Nephron (organoid): ENCODE measurements at regions not wholly inside any gene's neighbourhood (a gene's known extent, or its start where the extent isn't known, plus 50 kb on each side); places are given as distances from the start of the nearest gene placed in this dataset.
A peak's percentile ranks its signal among the peaks of the same experiment; 100 is the strongest.
"Not testable (repeated sequence)": the region's sequence is repeated elsewhere in the genome, so short reads cannot be mapped to it uniquely, and the experiment has no call there.

Source experiments
- H3K27ac Mint-ChIP-seq, 3 experiments: 2 replicates each; pipeline ENCODE4 v1.8.0; 2020; ENCODE audit warnings: mixed read lengths in 3 of 3, mild to moderate bottlenecking in 2 of 3, moderate library complexity in 1 of 3
- H3K27me3 Mint-ChIP-seq: 2 replicates; pipeline ENCODE4 v1.8.0; 2021; ENCODE audit warnings: low read depth, mild to moderate bottlenecking, moderate library complexity, mixed read lengths
- H3K36me3 Mint-ChIP-seq: 2 replicates; pipeline ENCODE4 v1.8.0; 2020; ENCODE audit warnings: low read depth, mixed read lengths
- H3K4me1 Mint-ChIP-seq: 2 replicates; pipeline ENCODE4 v1.8.0; 2020; ENCODE audit warnings: mixed read lengths
- H3K4me3 Mint-ChIP-seq, 3 experiments: 2 replicates each; pipeline ENCODE4 v1.8.0; 2020; ENCODE audit warnings: mild to moderate bottlenecking in 3 of 3, mixed read lengths in 3 of 3, moderate library complexity in 2 of 3
- H3K9me3 Mint-ChIP-seq: 2 replicates; pipeline ENCODE4 v1.8.0; 2020; ENCODE audit warnings: mixed read lengths
- TF ChIP-seq, protein P1 (sequence below), 3 experiments: fragments of 200-600 bp; sonication (generic); IDR thresholded peaks; one replicate each; pipeline ENCODE4 v1.5.0; 2021; ENCODE audit warnings: antibody characterized with exemption in 3 of 3; ENCODE audit not compliant: unreplicated experiment in 3 of 3

DNA sequence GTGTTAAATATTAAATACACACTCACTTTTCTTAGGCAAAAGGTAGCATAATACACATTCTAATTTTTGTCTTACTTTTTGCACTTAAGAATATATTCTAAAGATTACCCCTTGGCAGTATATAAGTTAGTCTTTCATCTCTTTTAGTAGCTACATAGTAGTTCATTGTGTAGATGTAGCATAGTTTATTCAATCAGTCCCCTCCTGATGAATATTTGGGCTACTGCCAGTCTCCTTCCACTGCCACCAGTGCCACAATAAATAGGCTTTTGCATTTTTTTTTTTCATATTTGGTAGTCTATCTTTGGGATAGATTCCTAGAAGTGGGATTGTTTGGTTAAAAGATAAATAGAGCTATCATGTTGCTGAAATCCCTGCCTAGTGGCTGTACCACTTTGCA, 388.8 kb upstream of the RUNX1 start:
- Mint-ChIP-seq H3K4me3 (no peak overlapping the region), H3K27ac (no peak overlapping the region), H3K4me1 (no peaks in the 10 kb centered on the region), H3K9me3 (peaks cover 18% of the 10 kb centered on the region), H3K27me3 (peaks cover 4% of the 10 kb centered on the region), H3K36me3 (no peaks in the 10 kb centered on the region)
- TF ChIP-seq, protein P1, sequence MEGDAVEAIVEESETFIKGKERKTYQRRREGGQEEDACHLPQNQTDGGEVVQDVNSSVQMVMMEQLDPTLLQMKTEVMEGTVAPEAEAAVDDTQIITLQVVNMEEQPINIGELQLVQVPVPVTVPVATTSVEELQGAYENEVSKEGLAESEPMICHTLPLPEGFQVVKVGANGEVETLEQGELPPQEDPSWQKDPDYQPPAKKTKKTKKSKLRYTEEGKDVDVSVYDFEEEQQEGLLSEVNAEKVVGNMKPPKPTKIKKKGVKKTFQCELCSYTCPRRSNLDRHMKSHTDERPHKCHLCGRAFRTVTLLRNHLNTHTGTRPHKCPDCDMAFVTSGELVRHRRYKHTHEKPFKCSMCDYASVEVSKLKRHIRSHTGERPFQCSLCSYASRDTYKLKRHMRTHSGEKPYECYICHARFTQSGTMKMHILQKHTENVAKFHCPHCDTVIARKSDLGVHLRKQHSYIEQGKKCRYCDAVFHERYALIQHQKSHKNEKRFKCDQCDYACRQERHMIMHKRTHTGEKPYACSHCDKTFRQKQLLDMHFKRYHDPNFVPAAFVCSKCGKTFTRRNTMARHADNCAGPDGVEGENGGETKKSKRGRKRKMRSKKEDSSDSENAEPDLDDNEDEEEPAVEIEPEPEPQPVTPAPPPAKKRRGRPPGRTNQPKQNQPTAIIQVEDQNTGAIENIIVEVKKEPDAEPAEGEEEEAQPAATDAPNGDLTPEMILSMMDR (IDR thresholded peaks at IDR 0.05; ENCODE audit: unreplicated experiment in 3 of 3), result no peak

GRCh38 chr21:35436899-35437298, 387.8 kb upstream of the RUNX1 start:
- H3K9me3 Mint-ChIP-seq, result peaks cover 25% of the 10 kb centered on the region
- peaks cover 4% of the 10 kb centered on the region for H3K27me3 Mint-ChIP-seq
- no peak overlapping the region for H3K4me3 Mint-ChIP-seq
- TF ChIP-seq, protein P1 (IDR thresholded peaks at IDR 0.05; ENCODE audit: unreplicated experiment in 3 of 3), result no peak
- H3K36me3 Mint-ChIP-seq, result no peaks in the 10 kb centered on the region
- no peak overlapping the region for H3K27ac Mint-ChIP-seq
- no peaks in the 10 kb centered on the region for H3K4me1 Mint-ChIP-seq

DNA sequence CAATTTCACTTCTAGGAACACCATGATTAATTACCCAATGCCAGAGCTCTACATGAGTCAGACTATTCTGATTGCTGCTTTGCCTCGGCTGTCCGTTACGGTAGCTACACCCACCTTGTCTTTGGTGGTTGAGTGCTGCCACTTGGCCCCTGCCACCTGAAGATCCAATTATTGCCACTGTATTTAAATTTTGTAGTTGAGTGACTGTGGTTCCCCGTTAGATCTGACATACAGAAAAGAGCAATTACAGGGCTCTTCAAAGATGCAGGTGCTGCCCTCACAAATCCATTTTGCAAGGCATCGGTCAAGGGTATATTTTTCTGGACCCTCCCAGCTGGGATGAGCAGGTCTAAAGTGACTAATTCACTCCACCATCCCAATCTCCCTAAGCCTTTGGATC, 383.5 kb upstream of the RUNX1 start:
- Mint-ChIP-seq H3K9me3 (peaks cover 33% of the 10 kb centered on the region), H3K27me3 (peaks cover 21% of the 10 kb centered on the region), H3K4me1 (peaks cover 14% of the 10 kb centered on the region)
- H3K36me3 Mint-ChIP-seq, H3K4me3 Mint-ChIP-seq, H3K27ac Mint-ChIP-seq: not testable (repeated sequence)

DNA sequence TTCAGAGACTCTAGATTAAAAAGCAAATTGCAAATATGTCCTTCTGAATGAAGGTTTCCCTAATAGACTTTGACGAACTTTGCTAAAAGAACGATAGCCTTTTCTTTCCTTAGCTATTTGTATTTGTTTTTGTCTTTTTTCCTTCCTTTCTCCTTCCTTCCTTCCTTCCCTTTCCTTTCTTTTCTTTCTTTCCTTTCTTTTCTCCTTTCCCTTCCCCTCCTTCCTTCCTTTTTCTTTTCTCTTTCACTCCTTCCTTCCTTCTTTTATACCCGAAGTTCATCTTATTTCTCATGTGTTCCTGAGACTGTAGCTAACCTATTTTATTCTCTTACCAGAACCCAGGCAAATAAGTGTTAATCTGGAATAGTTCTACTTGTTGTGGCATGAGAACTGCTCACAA, 381.2 kb upstream of the RUNX1 start:
- peaks cover 23% of the 10 kb centered on the region for H3K27me3 Mint-ChIP-seq
- H3K36me3 Mint-ChIP-seq, result no peaks in the 10 kb centered on the region
- TF ChIP-seq, protein P1 (IDR thresholded peaks at IDR 0.05; ENCODE audit: unreplicated experiment in 3 of 3), result no peak
- no peak overlapping the region for H3K4me3 Mint-ChIP-seq
- H3K4me1 Mint-ChIP-seq, result peaks cover 14% of the 10 kb centered on the region
- H3K9me3 Mint-ChIP-seq, result peaks cover 33% of the 10 kb centered on the region
- no peak overlapping the region for H3K27ac Mint-ChIP-seq

DNA sequence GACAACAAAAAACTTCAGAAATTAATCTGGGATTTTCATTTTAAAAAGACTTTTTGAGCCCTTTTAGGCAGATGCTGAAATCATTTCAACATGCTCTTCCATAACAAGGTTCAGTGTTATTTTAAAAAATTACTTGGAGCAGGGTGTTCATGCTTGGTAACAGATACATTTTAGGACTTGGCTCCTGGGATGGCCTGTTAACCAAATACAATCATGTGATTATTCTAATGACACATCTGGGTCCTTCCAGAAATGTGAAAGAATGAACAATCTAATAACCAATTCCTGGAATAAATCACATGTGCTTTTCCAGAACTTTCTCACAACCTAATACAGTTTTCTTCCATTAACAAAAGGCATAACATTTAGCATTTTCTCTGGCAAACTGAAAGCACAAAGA, 379.8 kb upstream of the RUNX1 start:
- TF ChIP-seq, protein P1 (IDR thresholded peaks at IDR 0.05; ENCODE audit: unreplicated experiment in 3 of 3), result no peak
- H3K36me3 Mint-ChIP-seq, result no peaks in the 10 kb centered on the region
- H3K27ac Mint-ChIP-seq, result peak overlapping the region in 1 of 3 experiments; percentile 34
- peaks cover 26% of the 10 kb centered on the region for H3K9me3 Mint-ChIP-seq
- H3K27me3 Mint-ChIP-seq, result peaks cover 23% of the 10 kb centered on the region
- peaks cover 14% of the 10 kb centered on the region for H3K4me1 Mint-ChIP-seq
- no peak overlapping the region for H3K4me3 Mint-ChIP-seq

- TF ChIP-seq, protein P1 (IDR thresholded peaks at IDR 0.05; ENCODE audit: unreplicated experiment in 3 of 3), result no peak
- peak overlapping the region in 1 of 3 experiments; percentile 44 for H3K4me3 Mint-ChIP-seq
- H3K9me3 Mint-ChIP-seq, result peaks cover 22% of the 10 kb centered on the region
- H3K27ac Mint-ChIP-seq, result peak overlapping the region; percentile 13 to 46 (median 34)
- H3K27me3 Mint-ChIP-seq, result peaks cover 23% of the 10 kb centered on the region
- H3K4me1 Mint-ChIP-seq, result peaks cover 14% of the 10 kb centered on the region
- H3K36me3 Mint-ChIP-seq, result no peaks in the 10 kb centered on the region
These were observed 379.4 kb upstream of the RUNX1 start for GRCh38 chr21:35428489-35428888.
